ENCODE measurements at regions not wholly inside any gene's neighbourhood (a gene's known extent, or its start where the extent isn't known, plus 50 kb on each side); places are given as distances from the start of the nearest gene placed in this dataset.

DNA sequence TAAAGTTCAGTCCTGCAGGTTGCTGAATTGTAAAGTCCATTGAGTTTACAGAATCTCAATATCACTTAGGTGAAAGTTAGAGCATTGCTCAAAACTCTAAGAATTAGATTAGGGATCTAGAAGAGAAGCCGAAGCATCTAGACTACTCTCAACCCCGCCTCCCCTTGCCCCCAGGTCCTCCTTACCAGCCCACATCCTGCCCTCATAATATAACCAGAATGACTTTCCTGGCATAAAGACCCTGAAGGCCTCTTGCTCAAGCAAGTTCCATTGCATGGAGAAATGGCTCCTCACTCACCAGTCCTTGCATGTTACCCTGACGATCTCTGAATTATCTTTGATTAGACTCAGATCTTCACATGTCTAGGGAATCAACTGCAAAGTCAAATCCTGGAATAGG, 78.8 kb downstream of the SPATA31C2 start:
- intact Hi-C loops (cut with DNase I): no loop called here
- DNase-seq (ENCODE audit: extremely low spot score in 2 of 2): no peak
- H3K4me1 ChIP-seq: no peaks in the 10 kb centered on the region
- H3K27ac ChIP-seq: no peak overlapping the region
- TF ChIP-seq POLR2AphosphoS5 (IDR thresholded peaks at IDR 0.05; ENCODE audit: insufficient read depth in 1 of 2, low read depth in 1 of 2): no peak
- no peaks in the 10 kb centered on the region for H3K36me3 ChIP-seq
- H3K27me3 ChIP-seq: no peaks in the 10 kb centered on the region
- H3K4me3 ChIP-seq: no peak overlapping the region
- H3K9me3 ChIP-seq: no peaks in the 10 kb centered on the region

DNA sequence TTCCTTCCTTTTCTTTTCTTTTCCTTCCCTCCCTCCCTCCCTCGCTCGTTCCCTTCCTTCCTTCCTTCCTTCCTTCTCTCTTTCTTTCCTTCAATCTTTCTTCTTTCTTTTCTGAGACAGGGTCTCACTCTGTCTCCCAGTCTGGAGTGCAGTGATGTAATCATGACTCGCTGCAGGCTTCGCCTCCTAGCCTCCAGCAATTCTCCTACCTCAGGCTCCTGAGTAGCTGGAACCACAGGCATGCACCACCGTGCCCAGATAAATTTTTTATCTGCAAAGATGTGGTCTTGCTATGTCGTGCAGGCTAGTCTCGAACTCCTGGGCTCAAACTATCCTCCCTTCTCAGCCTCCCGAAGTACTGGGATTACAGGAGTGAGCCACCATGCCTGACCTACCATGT, 81.4 kb downstream of the SPATA31C2 start:
- DNase-seq (ENCODE audit: extremely low spot score in 2 of 2): no peak
- Histone ChIP-seq H3K9me3 (no peaks in the 10 kb centered on the region), H3K4me3 (no peak overlapping the region), H3K36me3 (no peaks in the 10 kb centered on the region), H3K27ac (no peak overlapping the region), H3K4me1 (no peaks in the 10 kb centered on the region), H3K27me3 (no peaks in the 10 kb centered on the region)
- no peak for TF ChIP-seq POLR2AphosphoS5 (IDR thresholded peaks at IDR 0.05; ENCODE audit: insufficient read depth in 1 of 2, low read depth in 1 of 2)
- TF ChIP-seq, protein P1, sequence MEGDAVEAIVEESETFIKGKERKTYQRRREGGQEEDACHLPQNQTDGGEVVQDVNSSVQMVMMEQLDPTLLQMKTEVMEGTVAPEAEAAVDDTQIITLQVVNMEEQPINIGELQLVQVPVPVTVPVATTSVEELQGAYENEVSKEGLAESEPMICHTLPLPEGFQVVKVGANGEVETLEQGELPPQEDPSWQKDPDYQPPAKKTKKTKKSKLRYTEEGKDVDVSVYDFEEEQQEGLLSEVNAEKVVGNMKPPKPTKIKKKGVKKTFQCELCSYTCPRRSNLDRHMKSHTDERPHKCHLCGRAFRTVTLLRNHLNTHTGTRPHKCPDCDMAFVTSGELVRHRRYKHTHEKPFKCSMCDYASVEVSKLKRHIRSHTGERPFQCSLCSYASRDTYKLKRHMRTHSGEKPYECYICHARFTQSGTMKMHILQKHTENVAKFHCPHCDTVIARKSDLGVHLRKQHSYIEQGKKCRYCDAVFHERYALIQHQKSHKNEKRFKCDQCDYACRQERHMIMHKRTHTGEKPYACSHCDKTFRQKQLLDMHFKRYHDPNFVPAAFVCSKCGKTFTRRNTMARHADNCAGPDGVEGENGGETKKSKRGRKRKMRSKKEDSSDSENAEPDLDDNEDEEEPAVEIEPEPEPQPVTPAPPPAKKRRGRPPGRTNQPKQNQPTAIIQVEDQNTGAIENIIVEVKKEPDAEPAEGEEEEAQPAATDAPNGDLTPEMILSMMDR (IDR thresholded peaks at IDR 0.05): no peak
- intact Hi-C loops (cut with DNase I): no loop called here

DNA sequence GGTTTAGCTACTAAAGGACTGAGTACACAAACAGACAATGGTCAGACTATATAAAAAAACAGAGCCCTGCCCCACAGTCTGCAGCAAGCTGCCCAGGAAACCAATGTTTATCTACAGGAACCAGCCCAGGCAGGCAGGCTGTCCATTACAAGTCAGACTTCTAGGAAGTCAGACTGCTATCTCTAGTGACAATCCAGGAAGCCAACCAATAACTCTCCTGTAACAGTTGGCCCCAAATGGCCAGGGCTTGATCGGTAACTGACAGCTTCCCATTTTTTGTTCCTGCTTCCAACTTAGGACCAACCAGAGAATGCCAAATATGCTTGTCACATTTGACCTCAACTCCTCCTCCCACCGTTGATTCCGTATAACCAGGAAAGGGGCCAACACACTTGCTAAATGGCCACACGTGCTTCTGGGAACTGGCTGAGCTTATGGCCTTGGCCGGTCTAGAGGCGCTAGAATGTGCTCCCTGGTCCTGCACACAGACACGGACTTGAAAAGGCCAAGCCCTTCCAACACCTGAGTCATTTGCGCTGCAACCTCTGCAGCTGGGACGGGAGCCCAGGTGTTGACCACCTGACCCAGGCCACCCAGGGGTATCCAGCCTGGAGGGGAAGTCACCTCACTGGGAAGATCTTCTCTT, 79.6 kb upstream of the CDK20 start:
- no peak for DNase-seq (ENCODE audit: extremely low spot score in 2 of 2)
- Histone ChIP-seq H3K9me3 (no peaks in the 10 kb centered on the region), H3K27me3 (no peaks in the 10 kb centered on the region), H3K4me1 (no peaks in the 10 kb centered on the region), H3K4me3 (no peak overlapping the region), H3K27ac (no peak overlapping the region), H3K36me3 (no peaks in the 10 kb centered on the region)
- no peak for TF ChIP-seq POLR2A (IDR thresholded peaks at IDR 0.05)
- no peak for TF ChIP-seq POLR2AphosphoS5 (IDR thresholded peaks at IDR 0.05; ENCODE audit: insufficient read depth in 1 of 2, low read depth in 1 of 2)
- TF ChIP-seq, protein P1 (IDR thresholded peaks at IDR 0.05): no peak
- intact Hi-C loops (cut with DNase I): no loop called here

DNA sequence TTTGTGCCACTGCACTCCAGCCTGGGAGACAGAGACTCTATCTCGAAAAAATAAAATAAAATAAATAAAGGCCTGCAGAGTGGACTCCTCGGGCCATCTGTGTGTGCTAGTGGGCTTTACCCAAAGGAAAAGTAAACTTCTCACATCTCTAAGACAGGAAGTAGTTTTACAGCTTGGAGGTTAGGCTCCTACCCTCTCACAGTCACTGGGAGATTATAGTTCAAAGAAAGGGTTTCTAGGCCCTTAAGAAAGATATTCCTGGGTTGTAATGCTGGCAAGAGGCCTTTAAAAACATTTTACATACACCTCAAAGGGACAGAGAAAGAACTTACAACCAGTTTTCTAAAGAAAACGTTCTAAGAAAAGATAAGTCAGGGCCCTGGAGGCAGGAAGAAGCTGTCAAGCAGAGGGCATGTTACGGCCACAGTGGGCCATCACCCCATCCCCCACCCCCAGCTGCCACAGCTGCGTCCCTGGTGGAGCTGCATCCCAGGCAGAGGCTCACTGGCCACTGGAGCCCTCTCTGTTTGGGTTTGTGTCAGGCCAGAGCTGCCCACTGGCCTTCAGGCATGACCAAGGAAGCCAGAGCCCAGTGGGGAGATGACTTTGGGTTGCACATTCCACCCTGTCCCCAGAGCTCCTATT, 78.1 kb upstream of the CDK20 start:
- no peaks in the 10 kb centered on the region for H3K27me3 ChIP-seq
- TF ChIP-seq, protein P1 (IDR thresholded peaks at IDR 0.05): no peak
- TF ChIP-seq POLR2A (IDR thresholded peaks at IDR 0.05): no peak
- no peak for TF ChIP-seq POLR2AphosphoS5 (IDR thresholded peaks at IDR 0.05; ENCODE audit: insufficient read depth in 1 of 2, low read depth in 1 of 2)
- H3K4me3 ChIP-seq: no peak overlapping the region
- intact Hi-C loops (cut with DNase I): no loop called here
- H3K27ac ChIP-seq: no peak overlapping the region
- no peaks in the 10 kb centered on the region for H3K4me1 ChIP-seq
- DNase-seq (ENCODE audit: extremely low spot score in 2 of 2): no peak
- H3K9me3 ChIP-seq: no peaks in the 10 kb centered on the region
- H3K36me3 ChIP-seq: no peaks in the 10 kb centered on the region

DNA sequence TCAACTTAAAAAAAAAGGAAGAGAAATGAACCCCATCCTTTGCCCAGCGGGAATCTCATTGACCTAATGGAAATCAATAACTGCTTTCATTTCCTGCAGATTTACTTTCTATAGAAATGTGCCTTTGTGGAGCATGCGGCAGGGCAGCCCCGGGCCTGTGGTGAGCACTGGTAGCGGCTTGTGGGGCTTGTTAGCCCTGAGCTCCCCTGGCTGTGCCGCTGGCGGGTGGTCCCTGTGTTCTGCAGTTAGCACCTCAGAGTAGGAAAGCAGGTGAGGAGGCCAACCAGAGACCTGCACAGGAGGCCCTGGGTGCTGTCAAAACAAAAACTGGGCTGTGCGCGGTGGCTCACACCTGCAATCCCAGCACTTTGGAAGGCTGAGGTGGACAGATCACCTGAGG, 76.8 kb upstream of the CDK20 start:
- Histone ChIP-seq H3K4me1 (no peaks in the 10 kb centered on the region), H3K27ac (no peak overlapping the region), H3K27me3 (no peaks in the 10 kb centered on the region), H3K4me3 (no peak overlapping the region), H3K9me3 (no peaks in the 10 kb centered on the region), H3K36me3 (no peaks in the 10 kb centered on the region)
- intact Hi-C loops (cut with DNase I): no loop called here
- TF ChIP-seq POLR2A (IDR thresholded peaks at IDR 0.05) (no peak), POLR2AphosphoS5 (IDR thresholded peaks at IDR 0.05; ENCODE audit: insufficient read depth in 1 of 2, low read depth in 1 of 2) (no peak)
- TF ChIP-seq, protein P1 (IDR thresholded peaks at IDR 0.05): no peak
- DNase-seq (ENCODE audit: extremely low spot score in 2 of 2): no peak
